HS-5 (cell line): ENCODE measurements at regions not wholly inside any gene's neighbourhood (a gene's known extent, or its start where the extent isn't known, plus 50 kb on each side); places are given as distances from the start of the nearest gene placed in this dataset.

Experiments
- DNase-seq: peaks from one replicate; pipeline ENCODE4 v3.0.0-alpha.2; 2012; ENCODE audit warnings: low read depth

DNA sequence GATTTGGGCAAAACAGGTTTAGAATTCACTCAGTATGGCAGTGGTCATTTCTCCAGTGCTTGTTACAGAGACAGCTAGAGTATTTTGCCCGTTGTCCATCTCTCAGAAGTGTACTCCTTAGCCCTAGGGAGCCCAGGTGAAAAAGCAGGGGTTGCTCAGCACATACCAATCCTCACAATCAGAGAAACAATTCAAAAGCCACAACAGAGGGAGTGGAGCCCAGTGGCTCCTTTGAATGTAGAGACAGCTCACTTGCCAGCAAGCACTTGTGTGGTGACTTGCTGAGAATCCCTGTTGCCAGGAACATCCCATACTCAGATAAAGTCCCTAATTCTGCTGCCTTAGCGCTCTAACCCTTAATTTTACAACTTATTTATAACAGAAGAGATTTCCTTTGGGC lies 1488.3 kb downstream of the RPA4 start:
- DNase-seq: no peak

GRCh38 chrX:98379134-98379533 lies 1495.4 kb downstream of the RPA4 start:
- DNase-seq: no peak

- DNase-seq: no peak
Measured at GRCh38 chrX:98380106-98380505, 1496.4 kb downstream of the RPA4 start.

GRCh38 chrX:98380556-98380955 lies 1496.8 kb downstream of the RPA4 start:
- no peak for DNase-seq

DNA sequence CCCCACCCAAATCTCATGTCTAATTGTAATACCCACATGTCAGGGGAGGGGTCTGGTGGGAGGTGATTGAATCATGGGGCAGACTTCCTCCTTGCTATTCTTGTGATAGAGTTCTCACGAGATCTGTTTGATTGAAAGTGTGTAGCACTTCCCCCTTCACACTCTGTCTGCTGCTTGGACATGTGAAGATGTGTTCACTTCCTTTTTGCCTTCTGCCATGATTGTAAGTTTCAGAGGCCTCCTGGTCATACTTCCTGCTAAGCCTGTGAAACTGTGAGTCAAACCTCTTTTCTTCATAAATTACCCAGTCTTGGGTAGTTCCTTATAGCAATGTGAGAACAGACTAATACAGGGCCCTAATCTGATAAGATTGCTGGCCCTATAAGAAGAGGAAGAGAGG lies 1514.8 kb downstream of the RPA4 start:
- DNase-seq: no peak

GRCh38 chrX:98405376-98405775 lies 1521.7 kb downstream of the RPA4 start:
- DNase-seq: no peak

- DNase-seq: no peak
Measured at GRCh38 chrX:98407584-98407983, 1523.9 kb downstream of the RPA4 start.

GRCh38 chrX:98409867-98410266 lies 1526.2 kb downstream of the RPA4 start:
- DNase-seq: no peak

DNA sequence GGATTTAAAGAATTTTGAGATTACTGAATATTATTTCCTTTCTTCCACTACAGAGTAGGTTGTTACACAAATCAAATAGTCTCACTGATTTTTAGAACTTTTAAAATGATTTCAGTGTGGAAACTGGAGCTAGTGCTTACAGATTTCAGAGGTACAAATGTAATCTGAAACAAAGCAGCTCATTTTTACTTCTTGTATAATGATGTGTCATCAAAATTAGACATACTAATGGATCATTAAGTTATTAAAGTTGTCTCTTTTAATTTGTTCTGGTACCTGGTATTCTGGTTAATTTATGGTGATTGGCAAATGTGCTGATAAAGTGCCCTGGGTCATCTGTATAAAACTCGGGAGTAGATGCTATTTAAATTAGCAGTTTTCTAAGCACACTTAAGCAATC lies 1528.3 kb downstream of the RPA4 start:
- DNase-seq: no peak

GRCh38 chrX:98422536-98422935 lies 1538.8 kb downstream of the RPA4 start:
- DNase-seq: no peak

DNA sequence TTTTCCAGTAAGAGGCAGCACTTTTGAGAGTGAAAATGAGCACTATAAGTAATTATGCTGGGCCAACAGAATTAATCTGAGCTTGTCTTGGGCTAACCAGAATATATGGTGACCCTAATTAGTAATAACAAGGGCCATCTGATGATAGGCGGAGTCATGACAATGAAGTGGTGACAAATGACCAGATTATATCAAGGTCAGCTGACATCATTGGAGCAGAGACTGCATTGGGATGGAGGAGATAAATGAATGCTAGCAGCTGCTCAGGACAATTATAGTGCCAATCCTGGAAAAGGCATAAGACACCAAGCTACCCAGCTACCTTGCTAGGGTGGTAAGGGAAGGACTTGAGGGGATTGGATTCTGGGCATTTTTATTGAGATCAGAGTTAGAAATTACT lies 1548.7 kb downstream of the RPA4 start:
- DNase-seq: no peak

- no peak for DNase-seq
Measured at GRCh38 chrX:98448524-98448923, 1564.8 kb downstream of the RPA4 start.

DNA sequence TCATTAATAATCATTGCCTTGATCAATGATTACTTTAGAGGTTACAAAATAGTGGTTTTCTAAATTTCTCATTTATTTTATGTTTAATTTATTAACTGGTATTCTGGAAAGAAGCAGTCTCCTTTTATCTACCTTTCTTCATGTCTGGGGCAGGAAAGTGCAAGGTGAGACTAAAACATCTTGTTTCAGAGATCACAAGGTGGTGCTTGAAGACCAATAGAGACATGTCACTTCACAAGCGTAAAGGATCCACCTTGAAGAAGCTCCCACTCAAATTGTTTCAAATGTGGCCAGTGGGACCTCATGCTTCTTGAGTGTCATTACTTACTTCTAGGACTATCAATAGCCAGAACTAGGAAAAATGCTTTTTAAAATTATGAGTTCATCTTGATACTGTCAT lies 1568.7 kb downstream of the RPA4 start:
- no peak for DNase-seq

DNA sequence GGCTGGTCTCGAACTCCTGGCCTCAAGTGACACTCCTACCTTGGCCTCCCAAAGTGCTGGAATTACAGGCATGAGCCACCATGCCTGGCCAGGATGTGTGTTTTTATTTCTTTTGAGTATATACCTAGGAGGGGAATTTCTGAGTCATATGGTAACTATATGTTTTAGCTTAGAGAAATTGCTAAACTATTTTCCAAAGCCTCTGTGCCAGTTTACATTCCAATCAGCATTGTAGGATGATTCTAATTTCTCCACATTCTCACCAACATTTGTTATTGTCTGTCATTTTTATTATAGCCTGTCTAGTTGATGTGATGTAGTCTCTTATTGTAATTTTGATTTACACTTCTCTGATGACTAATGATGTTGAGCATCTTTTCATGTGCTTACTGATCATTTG lies 1576.0 kb downstream of the RPA4 start:
- no peak for DNase-seq

DNA sequence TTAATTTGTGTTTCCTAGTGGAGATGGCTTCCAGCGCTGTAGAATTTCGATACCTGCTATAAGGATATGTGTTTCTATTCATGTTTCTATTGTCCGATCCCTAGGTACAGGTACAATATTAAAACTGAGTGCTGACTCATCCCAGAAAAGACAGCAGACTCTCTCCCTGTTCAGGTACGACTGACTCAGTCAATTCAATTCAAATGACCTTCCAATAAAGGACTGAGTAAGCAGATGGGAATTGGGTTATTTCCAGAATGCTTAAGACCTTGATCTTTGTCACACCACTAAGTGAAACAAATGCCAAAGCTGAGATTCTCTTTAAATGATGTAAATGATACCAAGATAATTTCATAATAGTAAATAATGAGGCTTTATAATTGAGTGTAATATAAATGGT lies 1596.9 kb downstream of the RPA4 start:
- no peak for DNase-seq

DNA sequence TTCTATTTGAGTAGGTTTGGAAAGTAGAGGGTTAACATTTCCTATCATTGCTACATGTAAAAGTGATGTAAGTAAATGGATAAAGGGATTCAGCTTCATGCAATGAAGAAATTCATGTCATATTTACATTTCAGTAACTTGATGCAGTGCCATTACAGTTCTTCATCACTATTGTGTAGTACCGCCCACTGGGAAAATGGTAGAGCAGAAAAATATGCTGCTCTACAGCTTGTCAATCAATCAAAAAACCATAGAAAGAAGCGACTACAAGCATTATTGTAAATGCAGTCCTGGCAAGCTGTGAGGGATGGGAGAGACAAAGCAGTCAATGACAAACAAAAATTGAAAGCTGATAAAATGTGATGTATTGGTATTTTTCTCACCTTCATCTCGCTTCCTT lies 1597.9 kb downstream of the RPA4 start:
- DNase-seq: no peak

DNA sequence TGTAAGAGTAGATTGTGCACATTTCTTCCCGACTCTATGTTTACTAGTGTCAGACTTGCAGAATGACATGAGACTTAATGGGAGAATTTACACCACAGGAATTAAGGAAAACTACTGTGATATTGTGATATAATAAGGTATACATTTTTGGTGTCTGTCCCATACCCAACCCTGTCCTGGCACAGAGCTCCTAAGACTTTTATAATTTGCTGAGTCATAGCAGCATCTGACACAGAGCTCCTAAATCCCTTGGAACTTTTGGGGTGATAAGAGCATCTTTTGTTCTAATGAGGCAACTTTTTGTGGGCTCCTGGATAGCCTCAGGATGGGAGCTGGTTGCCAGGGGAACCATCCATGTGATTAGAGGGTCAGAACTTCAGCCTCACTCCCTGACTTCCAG lies 1607.0 kb downstream of the RPA4 start:
- DNase-seq: no peak

- DNase-seq: no peak
Measured at GRCh38 chrX:98501426-98501825, 1617.7 kb downstream of the RPA4 start.

- DNase-seq: no peak
Measured at GRCh38 chrX:98506907-98507306, 1623.2 kb downstream of the RPA4 start.

DNA sequence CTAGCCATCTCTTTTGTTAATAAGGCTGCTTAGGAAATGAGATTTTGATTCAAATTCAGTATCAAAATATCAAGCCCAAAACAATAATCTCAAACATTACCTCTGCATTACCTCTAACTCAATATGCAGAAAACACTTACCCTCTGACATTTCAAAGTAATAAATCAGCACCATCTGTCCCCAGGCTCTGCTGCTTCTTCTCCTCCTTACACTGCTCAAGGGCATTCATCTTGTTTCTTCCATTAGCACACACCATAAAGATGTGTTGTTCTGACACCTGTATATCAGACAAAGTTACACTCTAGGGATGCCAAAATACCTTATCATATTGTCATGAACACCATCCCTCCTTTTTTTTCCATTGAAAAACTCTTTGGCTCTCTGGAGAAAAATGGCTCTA lies 1630.3 kb downstream of the RPA4 start:
- DNase-seq: no peak

DNA sequence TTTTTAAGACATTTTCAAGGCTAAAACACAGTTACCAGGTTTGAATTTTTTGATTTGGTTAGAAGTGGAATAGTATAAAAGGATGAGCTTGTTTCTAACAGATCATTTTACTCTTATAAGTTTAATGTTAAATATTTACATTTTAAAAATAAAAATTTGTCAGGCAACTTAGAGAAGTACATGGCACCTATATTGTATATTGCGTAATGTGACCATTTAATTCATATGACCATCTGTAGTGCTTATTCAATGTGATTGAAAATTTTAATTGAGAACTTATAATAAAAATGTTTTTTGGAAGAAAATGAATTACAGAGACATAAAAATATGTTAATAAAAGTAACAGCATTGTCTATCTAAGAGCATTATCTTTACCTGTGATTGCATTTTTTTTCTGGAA lies 1632.4 kb downstream of the RPA4 start:
- DNase-seq: no peak

GRCh38 chrX:98523026-98523425 lies 1639.3 kb downstream of the RPA4 start:
- no peak for DNase-seq

DNA sequence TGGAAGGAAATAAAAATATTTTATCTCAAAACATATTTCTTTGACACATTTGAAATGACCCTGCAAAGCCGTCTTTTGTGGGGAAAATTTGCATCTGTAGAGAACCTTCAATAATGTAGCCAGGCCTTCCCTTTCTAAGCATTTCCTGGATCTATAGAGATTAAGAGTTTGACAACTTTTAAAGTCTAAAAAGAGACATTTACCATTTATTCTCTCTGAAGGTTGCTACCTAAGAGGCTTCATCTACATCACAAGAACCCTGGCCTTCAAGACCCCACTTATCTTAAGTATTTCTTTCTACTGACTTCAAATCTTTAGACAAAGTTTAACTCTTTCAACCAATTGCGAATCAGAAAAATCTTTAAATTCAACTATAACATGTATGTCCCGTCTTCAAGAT lies 1639.8 kb downstream of the RPA4 start:
- DNase-seq: no peak

DNA sequence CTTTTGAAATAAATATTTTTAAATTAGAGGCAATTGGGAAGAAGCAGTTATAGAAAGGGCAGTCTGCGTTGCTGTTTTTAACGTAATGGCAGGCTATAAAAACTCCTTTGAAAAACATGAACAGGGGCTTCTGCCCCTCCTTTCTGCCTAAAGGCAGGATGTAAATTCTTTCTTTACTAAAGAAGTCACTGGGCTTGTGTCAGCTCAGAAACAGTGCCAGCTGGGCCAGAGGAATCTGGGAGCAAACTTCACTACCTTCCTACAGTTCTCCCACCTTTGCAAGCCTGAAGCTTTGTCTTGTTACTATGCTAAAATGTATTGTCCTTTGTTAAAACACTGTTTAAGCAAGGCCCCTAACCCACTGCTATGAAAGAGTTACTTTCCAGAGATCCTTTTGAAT lies 1664.8 kb downstream of the RPA4 start:
- DNase-seq: no peak

- no peak for DNase-seq
Measured at GRCh38 chrX:98568795-98569194, 1685.1 kb downstream of the RPA4 start.
